ENCODE measurements at regions not wholly inside any gene's neighbourhood (a gene's known extent, or its start where the extent isn't known, plus 50 kb on each side); places are given as distances from the start of the nearest gene placed in this dataset.
A peak's percentile ranks its signal among the peaks of the same experiment; 100 is the strongest.

DNA sequence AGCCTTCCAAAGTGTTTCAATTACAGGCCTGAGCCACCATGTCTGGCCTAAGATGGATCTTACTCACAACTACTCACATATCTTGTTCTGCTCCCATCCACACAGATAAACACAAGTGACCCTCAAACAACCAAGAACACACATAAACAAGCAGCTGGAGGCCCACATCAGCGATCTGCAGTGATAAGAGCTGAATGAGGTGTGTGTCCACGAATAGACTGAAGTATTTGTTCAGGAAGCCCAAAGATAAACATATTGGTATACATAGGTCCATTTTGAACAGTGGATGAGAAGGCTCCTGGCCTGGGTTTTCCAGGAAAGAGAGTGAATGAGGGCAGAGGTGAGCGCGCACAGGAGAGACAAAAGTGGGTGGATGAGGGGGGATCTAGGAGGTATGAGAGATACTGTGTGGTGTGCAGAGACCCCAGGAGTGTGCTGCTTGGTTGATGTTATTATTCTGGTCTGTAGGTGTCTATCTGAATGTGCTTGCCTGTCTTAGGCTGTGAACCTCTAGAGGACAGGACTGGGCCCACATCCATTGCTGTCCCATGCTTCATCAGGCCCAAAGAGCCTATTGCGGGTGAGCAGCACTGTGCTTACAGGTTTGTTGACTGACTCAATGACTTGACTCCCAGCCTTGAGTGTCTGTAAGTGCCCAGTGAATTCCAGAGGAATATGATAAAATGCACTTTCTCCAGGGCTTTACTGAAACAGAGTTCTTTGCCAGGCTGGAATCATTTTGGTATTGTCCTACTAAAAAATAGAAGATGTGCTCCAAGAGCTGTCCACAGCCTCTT, 79.9 kb upstream of the ATP1A1 start (continued):
- TF ChIP-seq, protein P1, sequence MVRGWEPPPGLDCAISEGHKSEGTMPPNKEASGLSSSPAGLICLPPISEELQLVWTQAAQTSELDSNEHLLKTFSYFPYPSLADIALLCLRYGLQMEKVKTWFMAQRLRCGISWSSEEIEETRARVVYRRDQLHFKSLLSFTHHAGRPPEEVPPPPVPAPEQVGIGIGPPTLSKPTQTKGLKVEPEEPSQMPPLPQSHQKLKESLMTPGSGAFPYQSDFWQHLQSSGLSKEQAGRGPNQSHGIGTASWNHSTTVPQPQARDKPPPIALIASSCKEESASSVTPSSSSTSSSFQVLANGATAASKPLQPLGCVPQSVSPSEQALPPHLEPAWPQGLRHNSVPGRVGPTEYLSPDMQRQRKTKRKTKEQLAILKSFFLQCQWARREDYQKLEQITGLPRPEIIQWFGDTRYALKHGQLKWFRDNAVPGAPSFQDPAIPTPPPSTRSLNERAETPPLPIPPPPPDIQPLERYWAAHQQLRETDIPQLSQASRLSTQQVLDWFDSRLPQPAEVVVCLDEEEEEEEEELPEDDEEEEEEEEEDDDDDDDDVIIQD (CRISPR knock-in tag; IDR thresholded peaks at IDR 0.05; ENCODE audit: low read depth) = peak; percentile 74
- TF ChIP-seq SIX1 (CRISPR knock-in tag; IDR thresholded peaks at IDR 0.05; ENCODE audit: borderline replicate concordance) (peak; percentile 82; the same call in 1 of the 2 replicates), FOXP1 (IDR thresholded peaks at IDR 0.05) (peak; percentile 92), FOXP1 (CRISPR knock-in tag; IDR thresholded peaks at IDR 0.05) (peak; percentile 100), GMEB2 (CRISPR knock-in tag; IDR thresholded peaks at IDR 0.05; ENCODE audit: low read depth) (no peak), ZC3H13 (CRISPR knock-in tag; IDR thresholded peaks at IDR 0.05) (no peak), ERF (CRISPR knock-in tag; IDR thresholded peaks at IDR 0.05) (peak; percentile 79), ZNF782 (CRISPR knock-in tag; IDR thresholded peaks at IDR 0.05; ENCODE audit: borderline replicate concordance) (no peak), ATF7-NPFF (CRISPR knock-in tag; IDR thresholded peaks at IDR 0.05; ENCODE audit: low read depth) (peak; percentile 21; the same call in 1 of the 2 replicates), ZNF816 (CRISPR knock-in tag; IDR thresholded peaks at IDR 0.05; ENCODE audit: borderline replicate concordance) (peak; percentile 62; the same call in 1 of the 2 replicates), DNMT3B (CRISPR knock-in tag; conservative IDR thresholded peaks at IDR 0.05) (peak; percentile 63; the same call in 1 of the 2 replicates), ZNF44 (CRISPR knock-in tag; IDR thresholded peaks at IDR 0.05) (no peak), FOXA3 (CRISPR knock-in tag; IDR thresholded peaks at IDR 0.05) (peak; percentile 98), THAP11 (CRISPR knock-in tag; IDR thresholded peaks at IDR 0.05) (peak; percentile 74), FOXJ3 (CRISPR knock-in tag; IDR thresholded peaks at IDR 0.05; ENCODE audit: borderline replicate concordance) (peak; percentile 97), THYN1 (CRISPR knock-in tag; IDR thresholded peaks at IDR 0.05; ENCODE audit: borderline replicate concordance, low read depth) (no peak), FOXP4 (CRISPR knock-in tag; IDR thresholded peaks at IDR 0.05) (peak; percentile 100), TEAD3 (CRISPR knock-in tag; optimal IDR thresholded peaks at IDR 0.05; ENCODE audit: borderline replicate concordance) (peak; percentile 82), SIN3B (IDR thresholded peaks at IDR 0.05; ENCODE audit: low read length) (no peak), JUND (CRISPR knock-in tag; IDR thresholded peaks at IDR 0.05) (peak; percentile 78), ZNF7 (CRISPR knock-in tag; IDR thresholded peaks at IDR 0.05) (peak; percentile 69; the same call in 1 of the 2 replicates)
